HCT116 (cell line): ENCODE measurements at regions not wholly inside any gene's neighbourhood (a gene's known extent, or its start where the extent isn't known, plus 50 kb on each side); places are given as distances from the start of the nearest gene placed in this dataset.

Source experiments
- ATAC-seq: fragments of 200-7000 bp; cut with Tn5 transposase; 2 replicates; pipeline ENCODE4 v1.9.1; 2020; ENCODE audit warnings: mild to moderate bottlenecking, moderate library complexity
- BruUV-seq: library from RNA; stranded (reverse); fragments of 400-500 nt; replicated peaks from 2 replicates; lab custom pipeline; 2021; lab: Mats Ljungman, UMichigan
- CTCF ChIA-PET: fragments of 300-600 bp; sonication (Branson Sonifier 250); formaldehyde crosslinking; loops from one replicate; lab custom pipeline; 2021; ENCODE audit warnings: antibody characterized with exemption; lab: Charles Lee
- POLR2A ChIA-PET: fragments of 300-600, 350-600 bp; sonication (Branson Sonifier 250); formaldehyde crosslinking; loops from one replicate; lab custom pipeline; 2021; ENCODE audit warnings: antibody characterized with exemption; lab: Charles Lee
- RAD21 ChIA-PET, 2 experiments: fragments of 300-600 bp; sonication (Branson Sonifier 250); formaldehyde crosslinking; loops; one replicate each; lab custom pipeline; 2023; ENCODE audit warnings: low total read pairs in 2 of 2; ENCODE audit not compliant: uncharacterized antibody in 2 of 2, unreplicated experiment in 2 of 2, low non-redundant PET in 1 of 2; lab: Charles Lee
- DNase-seq: peaks from one replicate; pipeline ENCODE4 v3.0.0-alpha.2; 2010; ENCODE audit warnings: low read depth, low spot score
- H2AFZ ChIP-seq: fragments of 200-600 bp; shearing (Covaris generic), sonication (generic); 2 replicates; pipeline ENCODE4 v1.6.1; 2017; ENCODE audit warnings: low read depth, mixed run types, mixed read lengths, antibody characterized with exemption, low read length; ENCODE audit not compliant: poor library complexity, severe bottlenecking
- H3K27ac ChIP-seq: 2 replicates; pipeline ENCODE4 v1.5.1; 2012; ENCODE audit warnings: low read depth, low read length
- H3K27me3 ChIP-seq: fragments of 200-600 bp; sonication (generic); 2 replicates; pipeline ENCODE4 v1.6.1; 2016; ENCODE audit warnings: mixed run types, low read length, mixed read lengths; ENCODE audit not compliant: insufficient read depth
- H3K36me3 ChIP-seq, 2 experiments: fragments of 200-500 bp in 1 of 2; fragments of 200-600 bp in 1 of 2; sonication (Bioruptor generic) in 1 of 2; sonication (generic) in 1 of 2; 2 replicates each; pipeline versions ENCODE4 v1.5.1 to v1.6.1; 2014 to 2016; ENCODE audit warnings: low read length in 2 of 2, inconsistent platforms in 1 of 2, mixed read lengths in 1 of 2, mixed run types in 1 of 2; ENCODE audit not compliant: insufficient read depth in 2 of 2, control insufficient read depth in 1 of 2
- H3K4me1 ChIP-seq, 2 experiments: fragments of 200-600 bp in 1 of 2; sonication (generic) in 1 of 2; 2 replicates each; pipeline versions ENCODE4 v1.5.1 to v1.6.1; 2012 to 2017; ENCODE audit warnings: low read length in 2 of 2, inconsistent platforms in 1 of 2, mild to moderate bottlenecking in 1 of 2, mixed read lengths in 1 of 2, mixed run types in 1 of 2, moderate library complexity in 1 of 2; ENCODE audit not compliant: insufficient read depth in 2 of 2, control insufficient read depth in 1 of 2
- H3K4me2 ChIP-seq: fragments of 200-600 bp; sonication (generic); 2 replicates; pipeline ENCODE4 v1.6.1; 2017; ENCODE audit warnings: mixed run types, low read length, mixed read lengths
- H3K4me3 ChIP-seq, 2 experiments: fragments of 200-600 bp in 1 of 2; sonication (generic) in 1 of 2; replicated peaks in 1 of 2; 2 replicates each; pipeline ENCODE4 v1.5.1; 2011 to 2016; ENCODE audit warnings: low read length in 2 of 2, control low read depth in 1 of 2, low read depth in 1 of 2, mild to moderate bottlenecking in 1 of 2, mixed read lengths in 1 of 2, mixed run types in 1 of 2
- H3K79me2 ChIP-seq: fragments of 200-600 bp; sonication (generic); 2 replicates; pipeline ENCODE4 v1.6.1; 2017; ENCODE audit warnings: mild to moderate bottlenecking, mixed run types, low read length, moderate library complexity, mixed read lengths; ENCODE audit not compliant: insufficient read depth
- H3K9ac ChIP-seq: fragments of 200-600 bp; sonication (generic); 2 replicates; pipeline ENCODE4 v1.6.1; 2016; ENCODE audit warnings: low read length, mixed read lengths
- H3K9me2 ChIP-seq: fragments of 200-600 bp; sonication (generic), shearing (Covaris generic); 2 replicates; pipeline ENCODE4 v1.6.1; 2017; ENCODE audit warnings: mixed run types, mild to moderate bottlenecking, moderate library complexity; ENCODE audit not compliant: insufficient read depth
- H3K9me3 ChIP-seq, 2 experiments: fragments of 200-500 bp in 1 of 2; fragments of 200-600 bp in 1 of 2; sonication (Bioruptor generic) in 1 of 2; sonication (generic) in 1 of 2; 2 replicates each; pipeline ENCODE4 v1.6.1; 2014 to 2017; ENCODE audit warnings: low read length in 2 of 2, mixed read lengths in 2 of 2, inconsistent platforms in 1 of 2, low read depth in 1 of 2, mild to moderate bottlenecking in 1 of 2, mixed run types in 1 of 2, moderate library complexity in 1 of 2; ENCODE audit not compliant: control insufficient read depth in 1 of 2, insufficient read depth in 1 of 2
- H4K20me1 ChIP-seq: fragments of 200-600 bp; sonication (generic), shearing (Covaris generic); 2 replicates; pipeline ENCODE4 v1.6.1; 2017; ENCODE audit warnings: mixed run types, mild to moderate bottlenecking, moderate library complexity; ENCODE audit not compliant: insufficient read depth
- ATF3 ChIP-seq: IDR thresholded peaks from 2 replicates; pipeline ENCODE4 v1.6.1; 2012
- CEBPB ChIP-seq: IDR thresholded peaks from 2 replicates; pipeline ENCODE4 v1.6.1; 2012; ENCODE audit warnings: low read depth
- CTCF ChIP-seq, 3 experiments: fragments of 200-600 bp in 1 of 3; sonication (generic) in 1 of 3; IDR thresholded peaks in 2 of 3; conservative IDR thresholded peaks in 1 of 3; 2 replicates each; pipeline ENCODE4 v1.5.1; 2012 to 2017; ENCODE audit warnings: low read depth in 2 of 3, low read length in 2 of 3, antibody characterized with exemption in 1 of 3, borderline replicate concordance in 1 of 3, control low read depth in 1 of 3, mild to moderate bottlenecking in 1 of 3, mixed read lengths in 1 of 3, mixed run types in 1 of 3, moderate library complexity in 1 of 3; ENCODE audit not compliant: insufficient read depth in 1 of 3
- ELF1 ChIP-seq: IDR thresholded peaks from 2 replicates; pipeline ENCODE4 v1.6.1; 2012; ENCODE audit warnings: low read depth, borderline replicate concordance
- EZH2 ChIP-seq: fragments of 200-600 bp; sonication (generic); IDR thresholded peaks from 2 replicates; pipeline ENCODE4 v1.6.1; 2017; ENCODE audit warnings: antibody characterized with exemption, mixed run types
- EZH2phosphoT487 ChIP-seq: fragments of 200-600 bp; IDR thresholded peaks from 2 replicates; pipeline ENCODE4 v1.6.1; 2018; ENCODE audit warnings: antibody characterized with exemption, borderline replicate concordance
- FOSL1 ChIP-seq: IDR thresholded peaks from 2 replicates; pipeline ENCODE4 v1.6.1; 2012; ENCODE audit warnings: low read depth
- MAX ChIP-seq: IDR thresholded peaks from 2 replicates; pipeline ENCODE4 v1.6.1; 2012
- POLR2AphosphoS5 ChIP-seq: IDR thresholded peaks from 2 replicates; pipeline ENCODE4 v1.6.1; 2011; ENCODE audit warnings: mild to moderate bottlenecking, low read depth, low read length, moderate library complexity
- RAD21 ChIP-seq: IDR thresholded peaks from 2 replicates; pipeline ENCODE4 v1.6.1; 2012; ENCODE audit warnings: low read depth, mild to moderate bottlenecking
- SIN3A ChIP-seq: IDR thresholded peaks from 2 replicates; pipeline ENCODE4 v1.6.1; 2012; ENCODE audit warnings: low read depth
- SP1 ChIP-seq: IDR thresholded peaks from 2 replicates; pipeline ENCODE4 v1.6.1; 2012; ENCODE audit warnings: low read depth
- SRF ChIP-seq: IDR thresholded peaks from 2 replicates; pipeline ENCODE4 v1.6.1; 2012; ENCODE audit warnings: low read depth
- TCF7L2 ChIP-seq: IDR thresholded peaks from 2 replicates; pipeline ENCODE4 v1.7.0; 2011; ENCODE audit warnings: borderline replicate concordance, inconsistent platforms; ENCODE audit not compliant: insufficient read depth, insufficient read length; ENCODE audit errors: extremely low read depth
- ZFX ChIP-seq: fragments of 450-650 bp; IDR thresholded peaks from 2 replicates; pipeline ENCODE4 v1.6.1; 2017
- intact Hi-C: fragments of 100-400 bp; cut with micrococcal nuclease; formaldehyde crosslinking; loops from 2 replicates; pipeline ENCODE4 v1.10.0; 2022

GRCh38 chr3:106552351-106553043, 683.7 kb upstream of the CBLB start:
- H4K20me1 ChIP-seq = no peaks in the 10 kb centered on the region
- H3K9me3 ChIP-seq = peaks cover 0 to 5% of the 10 kb centered on the region in 2 experiments; a peak in 1 of 4 replicates
- no peaks in the 10 kb centered on the region for H3K4me1 ChIP-seq
- no peak for ATAC-seq
- H2AFZ ChIP-seq = no peak overlapping the region
- ChIA-PET CTCF (no interaction called here), POLR2A (no interaction called here), RAD21 (no interaction called here)
- TF ChIP-seq POLR2AphosphoS5 = no peak
- no peak for TF ChIP-seq EZH2phosphoT487
- TF ChIP-seq SIN3A = no peak
- TF ChIP-seq MAX = no peak
- TF ChIP-seq SP1 = no peak
- TF ChIP-seq CEBPB = no peak
- no peak for TF ChIP-seq EZH2
- no peak for TF ChIP-seq ZFX
- H3K9me2 ChIP-seq = no peaks in the 10 kb centered on the region
- no peaks in the 10 kb centered on the region for H3K79me2 ChIP-seq
- H3K27me3 ChIP-seq = no peaks in the 10 kb centered on the region
- no peaks in the 10 kb centered on the region for H3K36me3 ChIP-seq
- H3K4me3 ChIP-seq = no peak overlapping the region
- no peak for DNase-seq
- no peak overlapping the region for H3K9ac ChIP-seq
- no TSS peak for BruUV-seq
- H3K4me2 ChIP-seq = no peak overlapping the region
- intact Hi-C loops = no loop called here
- H3K27ac ChIP-seq = no peak overlapping the region

GRCh38 chr3:106560451-106560966, 691.7 kb upstream of the CBLB start:
- DNase-seq = no peak
- BruUV-seq = no TSS peak

More at GRCh38 chr3:106560451-106560966, 691.7 kb upstream of the CBLB start:
- intact Hi-C loops = no loop called here
- ChIA-PET POLR2A (no interaction called here), RAD21 (no interaction called here), CTCF (no interaction called here)
- Histone ChIP-seq H3K4me2 (peak overlapping the region; percentile 46), H3K79me2 (no peaks in the 10 kb centered on the region), H3K9me3 (no peaks in the 10 kb centered on the region), H3K9me2 (no peaks in the 10 kb centered on the region), H3K27me3 (no peaks in the 10 kb centered on the region), H3K4me1 (peaks cover 0 to 13% of the 10 kb centered on the region in 2 experiments; a peak in 2 of 4 replicates), H3K9ac (no peak overlapping the region), H3K27ac (no peak overlapping the region), H3K4me3 (no peak overlapping the region), H3K36me3 (no peaks in the 10 kb centered on the region), H4K20me1 (no peaks in the 10 kb centered on the region), H2AFZ (peak overlapping the region; percentile 34)
- ATAC-seq = peak; percentile 69; the same call in 1 of the 2 replicates
- no peak for TF ChIP-seq POLR2AphosphoS5
- TF ChIP-seq EZH2 = no peak
- TF ChIP-seq ATF3 = no peak
- TF ChIP-seq CTCF (IDR thresholded peaks at IDR 0.05 in 2 of 3, conservative IDR thresholded peaks at IDR 0.05 in 1 of 3; ENCODE audit: borderline replicate concordance in 1 of 3, insufficient read depth in 1 of 3, low read depth in 2 of 3, low read length in 2 of 3) = no peak
- TF ChIP-seq SRF = no peak
- TF ChIP-seq FOSL1 = peak; percentile 20; the same call in 1 of the 2 replicates
- TF ChIP-seq ELF1 = no peak
- TF ChIP-seq ZFX = no peak
- no peak for TF ChIP-seq RAD21
- no peak for TF ChIP-seq TCF7L2
- TF ChIP-seq MAX = no peak
- TF ChIP-seq CEBPB = 0 out of 2 replicates have a peak, but pooled peaks have one; percentile 26
- no peak for TF ChIP-seq SIN3A
